GM21367 (cell line): ENCODE measurements at regions not wholly inside any gene's neighbourhood (a gene's known extent, or its start where the extent isn't known, plus 50 kb on each side); places are given as distances from the start of the nearest gene placed in this dataset.

Experiments used
- ATAC-seq: cut with Tn5 transposase; IDR thresholded peaks from one replicate; pipeline ENCODE4 v1.9.1; 2021; ENCODE audit not compliant: unreplicated experiment

DNA sequence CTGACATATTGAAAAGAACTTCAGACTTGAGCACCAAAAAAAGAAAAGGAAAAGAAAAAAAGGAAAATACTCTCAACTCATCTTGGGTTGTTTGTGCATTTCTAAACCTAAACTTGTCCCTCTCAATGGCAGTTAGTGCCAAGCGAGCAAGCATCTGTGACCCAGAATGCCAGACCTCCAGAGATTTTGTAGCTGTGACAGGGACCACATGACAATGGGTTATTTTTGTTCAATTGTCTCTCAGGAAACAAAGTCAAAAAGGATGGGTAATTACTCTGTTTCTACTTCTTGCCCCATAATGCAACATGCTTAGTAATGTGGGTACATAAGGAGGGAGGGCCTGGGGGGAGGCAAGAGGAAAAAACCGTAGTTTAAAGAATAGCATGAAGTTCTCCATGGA, 285.7 kb upstream of the RTL1 start:
- no peak for ATAC-seq

DNA sequence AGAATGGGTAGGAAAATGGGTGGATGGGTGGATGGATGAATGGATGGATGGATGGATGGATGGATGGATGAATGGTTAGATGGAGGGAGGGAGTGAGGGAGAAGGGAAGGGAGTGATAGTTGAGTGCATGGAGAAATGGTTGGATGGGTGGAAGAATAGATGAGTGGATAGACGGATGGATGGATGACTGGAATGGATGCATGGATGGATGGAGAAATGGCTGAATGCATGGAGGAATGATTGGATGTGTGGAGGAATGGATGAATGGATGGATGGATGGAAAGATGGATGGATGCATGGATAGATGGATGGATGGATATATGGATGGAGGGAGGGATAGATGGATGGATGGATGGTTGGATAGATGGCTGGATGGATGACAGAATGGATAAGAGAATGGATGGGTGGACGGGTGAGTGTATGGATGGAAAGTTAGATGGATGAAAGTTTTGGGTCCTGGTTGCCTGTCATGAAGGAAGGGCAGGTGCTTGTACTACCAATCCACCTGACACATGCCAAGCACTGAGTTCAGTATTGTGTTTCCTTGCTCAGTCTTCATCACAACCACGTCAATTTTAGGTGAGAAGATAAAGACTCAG, 286.5 kb upstream of the RTL1 start:
- no peak for ATAC-seq

DNA sequence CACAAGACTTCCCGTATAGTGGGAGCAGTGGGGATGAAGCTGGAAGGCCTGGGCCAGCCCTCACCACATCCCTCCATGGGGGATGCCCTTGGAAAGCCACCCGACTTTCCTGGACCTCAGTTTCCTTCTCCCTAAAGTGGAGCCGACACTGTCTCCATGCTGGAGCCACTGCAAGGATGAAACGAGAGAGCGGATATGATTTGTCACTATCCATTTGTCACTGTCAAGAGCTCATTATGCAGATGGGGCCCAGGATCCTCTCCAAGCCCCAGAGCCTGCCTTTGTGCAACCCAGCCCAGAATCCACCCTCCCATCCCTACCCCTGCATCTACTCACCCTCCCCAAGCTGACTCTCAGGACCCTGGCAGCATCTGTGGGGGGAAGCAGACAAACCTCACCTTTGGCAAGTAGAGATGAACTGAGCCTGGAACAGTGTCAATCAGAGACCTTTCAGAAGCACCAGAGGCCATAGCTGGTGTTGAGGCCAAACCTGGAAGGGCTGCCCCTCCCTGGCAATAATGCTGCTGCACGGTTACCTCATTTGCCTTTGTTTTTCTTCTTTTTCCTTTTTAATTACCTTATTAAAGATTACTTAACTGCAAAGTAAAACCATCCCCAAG, 287.7 kb upstream of the RTL1 start:
- ATAC-seq: no peak

DNA sequence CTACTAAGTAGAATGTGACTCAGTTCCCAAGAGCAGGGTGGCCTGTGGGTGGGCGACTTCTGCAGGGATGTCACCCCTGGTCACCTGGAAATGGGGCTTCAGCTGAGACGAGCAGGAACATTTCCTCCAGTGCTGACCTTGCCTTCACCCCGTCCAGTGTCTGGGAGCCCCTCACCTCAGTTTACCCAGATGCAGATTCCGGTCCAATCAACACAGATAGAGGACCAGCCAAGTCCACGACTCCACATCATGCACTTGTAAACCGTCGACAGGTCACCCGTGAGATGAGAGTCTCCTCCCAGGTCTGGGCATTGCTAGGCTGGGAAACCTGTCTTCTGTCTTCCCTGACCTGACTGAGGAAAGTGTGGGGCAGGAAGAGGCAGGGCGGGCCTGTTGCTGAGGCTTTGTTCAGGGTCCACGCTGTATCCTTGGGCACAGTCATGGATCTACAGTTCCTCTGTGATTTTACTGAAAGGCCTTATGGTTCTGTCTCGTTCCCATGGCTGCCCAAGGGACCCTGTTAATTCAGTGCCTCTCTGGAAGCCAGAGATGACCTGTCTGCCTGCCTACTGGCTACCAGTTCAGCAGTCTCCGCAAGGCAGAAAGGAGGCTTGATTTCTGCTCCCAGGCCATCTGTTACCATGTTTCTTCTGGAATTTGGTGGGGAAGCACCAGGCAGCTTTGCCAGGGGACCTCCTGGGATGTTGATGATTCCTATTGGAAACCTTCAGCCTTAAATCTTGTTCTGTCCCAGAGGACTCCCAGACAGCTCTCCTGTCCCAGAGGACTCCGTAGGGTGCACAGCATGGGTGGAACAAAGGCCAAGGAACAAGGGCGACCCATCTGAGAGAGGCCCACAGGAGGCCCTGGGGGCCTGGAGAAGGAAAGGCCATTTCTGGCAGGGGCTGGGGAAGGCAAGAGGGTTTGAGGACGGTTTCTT, 288.5 kb upstream of the RTL1 start:
- no peak for ATAC-seq

DNA sequence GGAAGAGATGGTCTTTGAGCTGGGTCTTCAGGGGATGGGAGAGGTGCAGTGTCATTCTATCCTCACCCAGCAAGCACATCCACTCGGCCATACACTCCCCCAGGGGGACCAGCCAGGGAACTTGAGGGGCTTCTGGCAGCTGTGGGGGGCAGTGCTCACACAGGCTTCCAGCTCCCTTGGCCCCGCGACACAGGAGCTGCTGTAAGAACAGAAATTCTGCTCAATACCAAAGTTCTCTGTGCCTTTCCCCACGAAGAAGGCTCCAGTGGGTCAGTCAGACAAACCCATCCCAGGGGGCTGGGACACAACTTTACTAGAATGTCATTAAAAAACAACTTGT, 289.1 kb upstream of the RTL1 start:
- ATAC-seq: no peak

DNA sequence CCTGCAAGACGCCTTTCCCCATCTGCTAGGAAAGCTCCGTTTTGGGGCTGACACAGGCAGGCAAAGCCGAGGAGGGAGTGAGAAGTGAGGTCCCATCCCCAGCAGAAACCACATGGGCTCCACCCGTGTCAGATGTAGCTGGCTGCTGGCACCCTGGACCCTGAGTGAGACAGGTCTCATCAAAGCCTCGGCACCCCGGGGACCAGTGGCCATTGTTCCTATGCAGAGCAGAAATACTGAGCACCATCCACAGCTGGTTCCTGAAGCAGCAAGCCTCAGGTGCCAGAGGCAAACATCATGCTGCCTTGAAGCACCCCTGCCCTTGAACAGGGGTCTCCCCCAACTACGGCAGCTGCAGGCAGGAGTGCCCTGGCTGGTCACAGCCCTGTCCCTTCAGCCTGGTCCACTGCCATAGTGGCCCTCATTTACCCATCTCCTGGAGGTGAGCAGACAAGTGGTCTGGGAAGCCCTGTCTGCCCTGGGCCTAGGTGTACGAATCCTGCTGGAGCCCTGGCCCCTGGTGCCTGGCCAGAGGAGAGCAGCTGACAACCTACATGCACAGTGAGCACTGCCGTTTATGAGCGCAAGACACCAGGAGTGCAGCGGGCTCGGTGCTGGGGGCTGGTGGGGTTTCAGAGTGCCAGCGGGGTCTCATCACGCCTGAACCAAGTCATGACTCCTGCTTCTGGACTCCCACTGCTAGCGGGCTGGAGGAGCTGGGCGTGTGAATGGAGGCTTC, 289.8 kb upstream of the RTL1 start:
- ATAC-seq: no peak

DNA sequence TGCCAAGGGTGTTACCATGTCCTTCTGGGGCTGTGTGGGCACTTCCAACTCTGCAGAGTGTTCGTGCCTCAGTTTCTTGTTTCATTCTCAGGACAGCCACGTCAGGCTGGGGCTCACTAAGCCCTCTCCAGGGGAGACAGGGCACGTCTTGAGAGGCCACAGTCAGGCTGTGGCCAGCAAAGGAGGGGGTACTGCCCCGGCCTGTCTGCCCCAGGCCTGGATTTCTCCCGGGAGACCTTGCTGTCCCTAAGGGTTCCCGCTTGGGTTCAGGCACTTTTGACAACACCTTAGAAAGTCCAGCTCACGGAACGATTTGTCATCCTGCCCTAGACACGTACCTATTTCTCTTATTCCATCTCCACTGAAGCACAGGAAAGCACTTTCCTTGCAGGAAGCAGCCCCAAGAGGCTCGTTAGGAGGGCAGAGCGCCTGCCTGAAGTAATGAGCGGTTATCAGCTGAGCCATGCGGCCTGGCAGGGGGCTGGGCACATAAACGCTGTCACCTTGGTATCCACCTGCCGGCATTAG, 290.4 kb upstream of the RTL1 start:
- ATAC-seq: no peak

DNA sequence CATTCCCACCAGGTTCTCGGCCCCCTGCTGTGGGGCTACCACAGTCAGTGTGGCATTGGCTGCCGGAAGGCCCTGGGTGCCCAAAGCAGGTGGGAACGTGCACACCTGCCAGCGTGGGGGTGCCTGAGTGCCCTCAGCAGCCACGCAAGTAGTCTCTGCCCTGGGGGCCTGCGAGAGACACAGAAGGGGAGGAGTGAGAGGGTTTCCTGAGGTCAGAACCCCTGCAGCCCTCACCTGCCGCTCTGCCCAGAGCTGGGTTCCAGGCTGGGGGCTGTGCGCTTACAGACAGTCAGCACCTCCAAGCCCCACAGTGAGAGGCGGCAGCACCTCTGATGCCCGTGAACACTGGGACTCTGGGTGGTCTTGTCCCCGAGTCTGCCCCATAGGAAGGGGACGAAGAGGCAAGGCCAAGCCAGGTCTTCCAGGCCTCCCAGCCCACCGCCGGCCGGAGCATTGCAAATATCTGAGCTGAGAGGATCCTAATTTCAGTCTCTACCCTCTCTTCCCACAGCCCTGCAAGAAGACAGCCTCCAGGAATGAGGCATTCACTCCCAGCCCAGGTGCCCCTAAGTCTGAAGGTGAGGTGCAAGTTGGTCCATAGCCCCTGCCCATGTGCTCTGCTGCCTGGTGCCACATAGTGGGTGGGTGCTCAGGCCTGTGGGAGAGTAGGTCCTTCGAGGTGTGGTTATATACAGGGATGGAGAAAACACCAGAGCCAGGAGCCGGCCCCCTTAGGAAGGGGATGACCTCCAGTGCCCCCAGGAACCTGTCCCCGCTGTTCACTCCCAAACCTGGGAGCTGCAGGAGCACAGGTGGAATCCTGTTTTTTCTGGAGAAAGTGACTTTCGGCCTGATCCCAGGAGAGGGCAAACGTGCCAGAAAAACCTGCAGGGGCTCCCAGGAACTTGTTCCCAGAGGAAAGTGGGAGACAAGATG, 291.1 kb upstream of the RTL1 start:
- no peak for ATAC-seq

DNA sequence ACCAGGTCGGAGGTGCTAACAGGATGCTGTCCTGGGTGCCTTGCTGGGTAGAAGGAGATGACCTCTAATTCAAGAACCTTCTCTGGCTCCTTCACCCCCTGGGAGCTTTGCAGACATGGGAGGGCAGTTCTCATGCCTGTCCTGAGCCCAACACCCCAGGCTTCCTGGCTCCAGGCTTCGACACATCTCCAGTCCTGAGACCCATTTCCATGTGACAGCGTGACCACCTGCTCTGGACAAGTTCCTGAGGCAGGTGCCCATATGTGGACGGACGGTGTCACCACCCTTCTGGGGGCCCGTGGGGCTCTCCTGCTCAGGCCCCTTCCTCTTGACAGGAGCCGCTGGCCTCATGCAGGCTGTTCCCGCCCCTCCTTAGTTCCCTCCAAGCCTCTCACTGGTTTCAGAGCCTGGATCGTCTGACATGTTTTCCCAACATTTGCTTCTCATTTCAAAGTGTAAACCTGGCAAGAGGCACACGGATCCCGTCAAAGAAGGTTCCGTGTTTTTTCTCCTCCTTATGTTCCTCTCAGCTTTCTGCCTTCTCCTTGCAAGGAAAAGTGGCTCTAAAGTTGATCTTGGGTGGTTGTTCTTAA, 291.9 kb upstream of the RTL1 start:
- ATAC-seq: no peak

DNA sequence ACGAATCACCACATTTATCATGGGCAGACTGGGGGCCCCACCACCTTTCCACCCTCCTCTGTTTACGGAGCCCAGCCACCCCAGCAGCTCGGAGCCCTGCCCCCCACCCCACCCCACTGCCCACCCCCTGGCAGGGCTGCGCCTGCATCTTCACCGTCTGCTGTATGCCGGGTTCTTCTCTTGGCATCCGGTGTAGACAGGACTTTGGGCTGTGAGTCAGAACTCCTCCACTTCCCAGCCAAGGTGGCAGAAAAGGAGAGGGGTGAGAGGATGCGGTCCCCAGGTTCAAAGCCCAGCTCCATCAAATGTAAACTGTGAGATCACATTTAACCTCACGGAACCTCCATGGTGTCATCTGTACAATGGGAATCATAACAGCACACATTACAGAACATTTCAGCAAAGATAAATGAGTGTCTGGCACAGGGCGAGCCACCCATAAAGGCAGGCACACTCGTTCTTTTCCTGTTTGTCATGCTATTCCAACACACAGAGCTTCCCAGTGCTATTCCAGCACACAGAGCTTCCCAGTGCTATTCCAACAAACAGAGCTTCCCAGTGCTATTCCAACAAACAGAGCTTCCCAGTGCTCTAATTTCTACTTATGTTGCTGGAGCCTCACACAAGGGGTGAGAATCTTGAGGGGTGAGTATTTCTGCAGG, 292.7 kb upstream of the RTL1 start:
- no peak for ATAC-seq

DNA sequence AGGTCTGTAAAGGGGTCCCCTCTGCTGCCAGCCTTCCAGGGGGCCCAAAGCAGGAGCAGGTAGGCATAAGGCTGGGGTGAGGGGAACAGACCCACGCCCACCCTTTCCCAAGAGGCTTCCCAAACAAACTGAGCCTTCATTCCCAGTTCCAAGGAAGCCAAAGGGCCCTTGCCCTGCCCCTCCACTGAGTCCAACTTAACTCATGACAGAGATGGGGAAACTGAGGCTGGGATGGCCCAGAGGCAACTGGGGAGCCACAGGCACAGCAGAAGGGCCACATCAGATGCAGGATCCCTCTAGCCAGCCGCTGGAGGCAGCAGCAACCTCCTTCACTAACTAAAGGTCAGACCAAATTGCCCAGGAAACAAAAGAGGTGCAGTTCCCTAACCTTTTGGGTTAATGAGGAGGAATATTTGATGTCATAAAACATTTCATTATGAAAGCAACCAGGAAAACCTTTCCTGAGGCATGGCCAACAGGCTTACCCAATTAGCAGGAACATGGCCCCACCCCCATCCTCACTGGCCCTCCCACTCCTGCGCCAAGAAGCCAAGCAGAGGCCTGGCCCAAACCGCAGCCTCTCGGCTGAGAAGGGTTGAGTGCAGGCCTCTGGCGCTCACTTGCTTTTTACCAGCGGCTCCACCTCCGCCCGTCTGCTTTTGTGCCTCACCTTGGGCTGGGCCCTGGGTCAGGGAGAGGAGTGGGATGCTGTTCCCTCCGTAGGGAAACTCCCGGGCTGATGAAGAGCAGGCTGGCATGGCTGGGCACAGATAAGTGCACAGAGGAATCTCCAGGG, 293.5 kb upstream of the RTL1 start:
- ATAC-seq: no peak

DNA sequence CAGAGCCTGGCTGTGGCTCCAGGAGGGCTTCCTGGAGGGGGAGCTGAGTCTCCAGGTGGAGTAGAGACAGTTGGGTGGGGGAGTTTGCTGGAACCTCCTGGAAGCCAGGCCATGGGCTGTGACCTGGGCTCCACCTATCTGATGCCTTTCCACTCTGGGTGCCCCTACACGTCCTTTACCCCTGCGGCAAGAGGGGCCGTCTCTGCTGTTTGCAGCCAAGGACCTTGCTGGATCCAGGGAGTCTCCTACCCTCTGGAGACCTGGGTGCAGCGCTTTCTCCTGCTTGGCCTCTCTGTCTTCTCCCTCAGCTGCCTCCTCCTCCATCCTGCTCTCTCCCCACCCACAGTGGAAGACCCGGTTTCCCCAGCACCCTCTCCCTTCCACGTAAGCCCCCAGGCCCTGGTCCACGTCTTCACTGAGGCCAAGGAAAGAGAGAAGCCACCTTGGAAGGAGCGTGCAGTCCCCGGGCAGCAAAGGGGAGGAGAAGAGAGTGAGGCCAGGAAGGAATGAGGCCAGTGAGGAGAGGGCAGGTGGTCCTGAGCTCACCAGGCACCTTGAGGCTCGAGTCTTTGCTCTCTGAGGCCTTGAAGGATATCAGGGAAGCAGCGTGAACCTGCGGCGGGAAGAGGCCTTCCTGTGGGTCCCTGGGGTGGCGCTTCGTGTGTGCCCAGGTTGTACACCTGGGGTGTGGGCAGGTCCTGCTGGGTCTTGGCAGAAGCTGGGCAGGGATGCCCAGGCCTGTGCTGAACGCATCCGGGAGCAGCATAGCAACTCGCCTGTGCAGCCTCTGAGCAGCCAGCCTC, 294.3 kb upstream of the RTL1 start:
- ATAC-seq: no peak

DNA sequence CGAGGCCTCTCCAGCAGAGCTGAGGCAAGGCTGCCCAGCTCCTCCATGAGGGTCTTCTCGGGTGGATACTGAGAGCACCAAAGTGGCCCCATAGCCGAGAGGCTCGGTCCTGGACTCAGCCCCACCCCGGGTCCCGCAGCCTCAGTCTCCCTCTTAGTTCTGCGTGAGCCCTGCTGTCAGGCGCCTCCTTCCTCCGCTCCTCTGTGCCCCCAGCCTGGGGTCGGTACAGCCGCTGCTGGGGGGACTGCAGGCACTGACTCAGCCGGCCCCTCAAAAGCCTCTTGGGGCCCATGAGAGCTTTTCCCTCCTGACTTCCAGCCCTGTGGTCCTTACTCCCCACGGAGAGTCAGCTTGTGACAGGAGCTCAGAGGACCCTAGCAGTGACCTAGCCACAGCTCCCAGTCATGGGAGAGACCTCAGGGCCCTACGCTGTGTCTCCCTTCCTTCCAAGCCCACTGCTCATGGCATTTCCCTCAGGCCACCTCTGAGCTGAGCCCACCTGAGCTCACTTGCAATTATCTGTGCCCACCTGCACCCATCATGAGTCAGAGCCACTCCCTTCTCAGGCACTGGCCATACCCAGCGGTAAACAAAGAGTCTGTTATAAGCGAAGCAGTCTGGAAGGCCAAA, 295.0 kb upstream of the RTL1 start:
- ATAC-seq: no peak

DNA sequence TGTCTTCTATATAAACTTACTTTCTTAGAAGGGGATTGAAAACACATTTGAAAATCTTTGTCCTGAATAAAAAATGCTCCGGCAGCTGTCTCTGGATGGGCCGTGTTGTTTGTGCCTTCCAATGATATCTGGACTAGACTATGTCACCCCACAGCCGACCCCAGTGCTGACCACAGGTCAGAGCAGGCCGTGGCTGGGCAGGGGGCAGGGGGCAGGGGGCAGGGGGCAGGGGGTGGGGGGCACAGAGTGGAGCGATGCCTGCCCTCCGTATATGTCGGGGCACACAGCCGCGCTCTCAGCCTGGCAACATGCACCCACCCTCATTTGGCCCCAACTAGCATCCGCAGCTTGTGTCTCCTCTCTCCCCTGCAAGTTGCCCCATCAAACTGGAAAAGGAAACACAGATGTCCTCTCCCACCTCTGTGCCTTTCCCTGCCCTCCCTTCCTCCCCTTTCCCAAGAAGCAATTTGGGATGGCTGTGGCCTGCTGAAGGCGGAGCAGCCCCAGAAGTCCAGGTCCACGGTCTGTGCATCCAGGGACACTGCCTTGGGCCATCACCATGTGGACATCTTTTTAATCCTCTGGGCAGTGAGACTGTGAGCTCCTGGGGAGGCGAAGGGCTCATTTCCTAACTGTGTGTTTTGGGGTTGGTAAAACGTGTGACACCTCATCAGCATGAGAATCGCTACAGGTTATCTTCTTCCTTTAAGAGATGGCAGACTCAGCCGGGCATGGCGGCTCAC, 295.7 kb upstream of the RTL1 start:
- ATAC-seq: no peak

DNA sequence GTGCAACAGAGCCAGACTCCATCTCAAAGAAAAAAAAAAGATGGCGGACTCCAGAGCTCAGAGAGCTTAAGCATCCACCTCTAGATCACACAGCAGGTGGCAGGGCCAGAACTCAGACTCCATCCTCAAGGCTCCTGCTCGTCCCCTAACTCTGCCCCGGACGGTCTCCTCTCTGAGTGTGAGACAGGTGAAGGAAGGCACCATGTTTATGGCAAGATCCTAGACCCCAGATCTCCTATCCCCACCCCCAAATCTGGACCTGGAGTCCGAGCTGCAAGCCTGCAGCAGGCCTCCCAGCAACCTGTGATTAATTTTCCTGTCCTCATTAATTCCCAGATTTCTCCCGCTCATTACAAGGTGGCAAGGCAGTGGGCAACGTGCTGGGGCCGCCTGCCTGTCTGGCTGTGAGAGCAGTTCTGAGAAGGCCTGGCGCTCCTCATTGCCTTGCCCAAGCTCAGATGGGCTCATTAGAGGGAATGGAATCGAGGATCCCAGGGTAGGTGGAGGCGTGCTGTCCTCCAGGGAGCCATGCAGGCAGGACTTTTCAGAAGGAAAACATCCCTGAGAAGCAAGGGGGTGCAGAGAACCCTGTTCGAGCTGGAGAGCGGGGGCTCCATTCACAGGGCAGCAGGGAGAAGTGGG, 296.6 kb upstream of the RTL1 start:
- ATAC-seq: no peak
